T-cell (primary cell): ENCODE measurements at regions not wholly inside any gene's neighbourhood (a gene's known extent, or its start where the extent isn't known, plus 50 kb on each side); places are given as distances from the start of the nearest gene placed in this dataset.

Source experiments
- ATAC-seq, 4 experiments: fragments of 200-7000 bp in 3 of 4; fragments of 150-1000 bp in 1 of 4; cut with Tn5 transposase; replicated peaks in 1 of 4; 1 replicate in 3 of 4; 2 replicates in 1 of 4; pipeline ENCODE4 v1.10.0; 2021; ENCODE audit warnings: moderate library complexity in 3 of 4, mild to moderate bottlenecking in 2 of 4, moderate number of reproducible peaks in 1 of 4
- CTCF ChIA-PET, 2 donors: fragments of 300-600 bp; sonication (Branson Sonifier 250); formaldehyde crosslinking; loops; one replicate each; lab custom pipeline; 2022; ENCODE audit warnings: antibody characterized with exemption in 2 of 2; lab: Charles Lee
- POLR2A ChIA-PET, 2 donors: fragments of 300-600 bp; sonication (Branson Sonifier 250); formaldehyde crosslinking; loops; one replicate each; lab custom pipeline; 2022; ENCODE audit warnings: antibody characterized with exemption in 2 of 2; lab: Charles Lee
- DNase-seq, 35 experiments: peaks; one replicate each; pipeline versions ENCODE4 v3.0.0 to v3.0.0-alpha.2; 2013 to 2023
- H3K27ac ChIP-seq: one replicate; pipeline ENCODE4 v1.5.1; 2013; ENCODE audit warnings: low read length
- H3K27me3 ChIP-seq, 2 experiments: replicated peaks in 1 of 2; 1 replicate in 1 of 2; 2 replicates in 1 of 2; pipeline versions ENCODE4 v1.6.1 to v1.7.0; 2013; ENCODE audit warnings: low read length in 1 of 2, mixed read lengths in 1 of 2; ENCODE audit not compliant: control insufficient read depth in 2 of 2, insufficient read depth in 2 of 2; ENCODE audit errors: extremely low read depth in 1 of 2
- H3K36me3 ChIP-seq, 2 donors: 1 replicate in 1 of 2; 2 replicates in 1 of 2; pipeline versions ENCODE4 v1.6.1 to v1.7.0; 2013; ENCODE audit warnings: low read length in 1 of 2; ENCODE audit not compliant: control insufficient read depth in 2 of 2, insufficient read depth in 1 of 2; ENCODE audit errors: extremely low read depth in 1 of 2
- H3K4me1 ChIP-seq, 2 experiments: 1 replicate in 1 of 2; 2 replicates in 1 of 2; pipeline versions ENCODE4 v1.6.1 to v1.7.0; 2013; ENCODE audit warnings: low read length in 2 of 2, mixed read lengths in 1 of 2; ENCODE audit not compliant: insufficient read depth in 2 of 2, control insufficient read depth in 1 of 2; ENCODE audit errors: extremely low read depth in 1 of 2
- H3K4me3 ChIP-seq, 2 donors: 1 replicate in 1 of 2; 2 replicates in 1 of 2; pipeline versions ENCODE4 v1.5.1 to v1.7.0; 2013; ENCODE audit warnings: mild to moderate bottlenecking in 2 of 2, low read length in 1 of 2, moderate library complexity in 1 of 2; ENCODE audit not compliant: control insufficient read depth in 1 of 2; ENCODE audit errors: extremely low read depth in 1 of 2
- H3K9me3 ChIP-seq: 2 replicates; pipeline ENCODE4 v1.7.0; 2013
- H3K27ac Mint-ChIP-seq, 2 donors: one replicate each; pipeline ENCODE4 v1.8.0; 2020 to 2021; ENCODE audit warnings: mild to moderate bottlenecking in 2 of 2, mixed read lengths in 2 of 2
- H3K27me3 Mint-ChIP-seq, 2 donors: one replicate each; pipeline ENCODE4 v1.8.0; 2021 to 2022; ENCODE audit warnings: mixed read lengths in 2 of 2
- H3K36me3 Mint-ChIP-seq: one replicate; pipeline ENCODE4 v1.8.0; 2021; ENCODE audit warnings: mixed read lengths
- H3K4me1 Mint-ChIP-seq, 3 donors: one replicate each; pipeline ENCODE4 v1.8.0; 2020 to 2022; ENCODE audit warnings: mixed read lengths in 3 of 3, mild to moderate bottlenecking in 1 of 3
- H3K4me3 Mint-ChIP-seq, 3 donors: one replicate each; pipeline ENCODE4 v1.8.0; 2020 to 2022; ENCODE audit warnings: mild to moderate bottlenecking in 3 of 3, mixed read lengths in 3 of 3, moderate library complexity in 3 of 3
- H3K9me3 Mint-ChIP-seq, 3 donors: one replicate each; pipeline ENCODE4 v1.8.0; 2020 to 2022; ENCODE audit warnings: mixed read lengths in 3 of 3
- WGBS: methylation state at CpG from one replicate; pipeline ENCODE4 v1.1.5; 2013; ENCODE audit warnings: missing lambda C conversion rate; ENCODE audit not compliant: insufficient coverage; 5-methylcytosine and 5-hydroxymethylcytosine counted together

DNA sequence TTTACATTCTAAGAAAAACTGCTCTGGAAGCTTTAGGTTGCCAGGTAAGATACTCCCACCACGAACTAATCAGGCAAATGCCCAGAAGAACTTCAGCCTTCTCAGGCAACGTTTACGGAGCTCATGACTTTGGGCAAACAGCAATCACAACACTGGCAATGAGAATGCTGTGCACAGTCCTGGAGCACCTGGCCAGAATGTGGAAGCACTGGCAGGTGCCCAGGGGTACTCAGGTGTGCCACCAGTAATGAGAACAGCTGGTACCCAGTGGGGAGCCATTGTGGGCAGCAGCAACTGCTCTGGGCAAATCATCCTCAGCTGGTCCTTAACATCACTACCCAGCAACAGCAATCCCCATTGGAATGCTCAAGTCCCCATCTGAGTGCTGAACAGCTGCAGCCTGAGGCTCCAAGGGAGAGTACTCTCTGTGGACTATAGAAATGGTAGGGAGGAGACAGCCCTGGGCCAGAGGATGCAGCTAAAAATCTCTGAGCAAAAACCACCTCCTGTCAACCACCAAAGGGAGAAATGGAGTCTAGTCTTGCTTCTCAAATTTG, 210.0 kb downstream of the FOXO1 start:
- DNase-seq = no peak
- no peaks in the 10 kb centered on the region for H3K36me3 ChIP-seq
- ChIA-PET POLR2A (interaction anchor here in 1 of 2 donors (0.8 to 1.0 kb wide), 2 partner anchors 49 to 1816 kb away, joined by 3 to 9 read pairs; no protein-coding TSS in a partner anchor), CTCF (interaction anchor here in 1 of 2 donors (0.6 kb wide), 1 partner anchor 18 kb away, joined by 3 read pairs; no protein-coding TSS in a partner anchor)
- no peaks in the 10 kb centered on the region for H3K4me1 ChIP-seq
- no peaks in the 10 kb centered on the region for H3K27me3 ChIP-seq
- no peak for ATAC-seq
- no peaks in the 10 kb centered on the region for H3K36me3 Mint-ChIP-seq
- H3K9me3 ChIP-seq = no peaks in the 10 kb centered on the region
- H3K4me3 Mint-ChIP-seq = no peak overlapping the region
- H3K27me3 Mint-ChIP-seq = no peaks in the 10 kb centered on the region
- no peak overlapping the region for H3K4me3 ChIP-seq
- no peak overlapping the region for H3K27ac Mint-ChIP-seq
- H3K4me1 Mint-ChIP-seq = peaks cover 0 to 12% (median 9%) of the 10 kb centered on the region in 3 donors
- WGBS = 63% methylated on average over 3 of the region's 3 CpGs
- no peak overlapping the region for H3K27ac ChIP-seq
- H3K9me3 Mint-ChIP-seq = no peaks in the 10 kb centered on the region

DNA sequence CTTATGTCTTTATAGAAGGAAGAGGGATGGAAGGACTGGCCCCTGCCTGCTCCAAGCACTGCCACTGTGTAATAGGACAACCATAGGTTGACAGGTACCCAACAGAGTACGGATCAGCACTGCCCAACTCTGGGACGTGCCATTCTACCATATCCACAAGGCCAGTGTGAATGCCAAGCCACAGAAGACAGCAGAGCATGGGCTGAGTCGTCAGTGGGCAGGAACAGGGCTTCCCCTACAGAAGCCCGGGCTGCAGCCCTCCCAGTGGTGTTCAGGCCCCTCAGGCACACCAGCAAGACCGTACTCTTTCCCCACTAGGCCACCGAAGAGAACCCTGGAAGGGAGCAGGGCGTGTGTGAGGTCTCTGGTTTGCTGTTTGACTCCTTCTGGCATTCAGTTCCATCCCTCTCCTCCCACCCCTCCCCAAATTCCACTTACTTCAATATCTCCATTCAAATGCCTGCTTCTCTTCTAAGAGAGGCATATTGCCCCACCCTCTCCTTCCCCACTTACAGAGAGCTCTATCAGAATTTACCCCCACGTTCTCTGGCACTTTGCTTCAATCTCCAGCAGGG, 209.4 kb downstream of the FOXO1 start:
- CTCF ChIA-PET = no interaction called here

DNA sequence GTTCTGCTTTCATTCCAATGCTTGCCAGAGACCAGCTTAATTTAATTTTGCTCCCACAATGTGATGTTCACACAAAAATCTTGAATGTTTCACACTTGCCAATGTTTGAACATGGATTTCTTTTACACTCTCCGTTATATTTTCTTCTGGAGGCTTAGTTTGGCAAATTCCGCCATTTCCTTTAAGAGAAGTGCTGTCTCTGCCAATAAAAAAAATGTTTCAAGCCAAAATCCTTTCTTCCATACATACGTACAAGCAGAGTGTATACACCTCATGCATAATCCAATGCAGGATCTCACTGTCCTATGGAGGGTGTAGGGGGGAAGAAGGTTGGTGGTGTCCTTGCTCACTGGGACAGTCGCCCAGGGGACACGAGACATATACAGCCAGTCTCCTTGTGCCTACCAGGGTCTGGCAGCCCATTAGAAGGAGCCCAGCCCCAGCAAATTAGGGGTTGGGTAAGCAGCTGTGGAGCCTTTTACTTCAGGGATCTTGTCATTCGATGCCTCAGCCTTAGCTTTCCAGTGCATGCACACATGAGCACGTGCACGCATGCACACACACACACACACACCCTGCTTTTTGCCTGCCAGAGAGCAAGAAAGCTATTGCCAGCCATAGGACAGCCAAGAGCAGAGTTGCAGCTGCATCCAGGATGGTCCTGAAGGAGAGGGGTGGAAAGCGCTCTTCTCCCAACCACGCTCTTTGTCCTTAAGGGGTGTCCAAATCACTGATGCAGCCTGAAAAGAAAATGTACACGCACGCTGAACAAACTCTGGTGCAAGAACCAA, 208.3 kb downstream of the FOXO1 start:
- Histone ChIP-seq H3K4me3 (no peak overlapping the region), H3K27ac (no peak overlapping the region), H3K36me3 (no peaks in the 10 kb centered on the region), H3K9me3 (no peaks in the 10 kb centered on the region), H3K27me3 (no peaks in the 10 kb centered on the region), H3K4me1 (no peaks in the 10 kb centered on the region)
- H3K9me3 Mint-ChIP-seq = no peaks in the 10 kb centered on the region
- no peak for ATAC-seq
- POLR2A ChIA-PET = no interaction called here
- no peaks in the 10 kb centered on the region for H3K36me3 Mint-ChIP-seq
- no peak for DNase-seq
- no peak overlapping the region for H3K27ac Mint-ChIP-seq
- CTCF ChIA-PET = no interaction called here
- no peaks in the 10 kb centered on the region for H3K27me3 Mint-ChIP-seq
- WGBS = 91% methylated on average over 6 of the region's 12 CpGs
- H3K4me3 Mint-ChIP-seq = no peak overlapping the region
- H3K4me1 Mint-ChIP-seq = peaks cover 0 to 5% (median under 1%) of the 10 kb centered on the region in 3 donors

More for the DNA sequence above, 209.4 kb downstream of the FOXO1 start:
- no peak for DNase-seq
- H3K9me3 ChIP-seq = no peaks in the 10 kb centered on the region
- no peak overlapping the region for H3K4me3 ChIP-seq
- Mint-ChIP-seq H3K4me3 (no peak overlapping the region), H3K9me3 (no peaks in the 10 kb centered on the region), H3K36me3 (no peaks in the 10 kb centered on the region), H3K27me3 (no peaks in the 10 kb centered on the region), H3K27ac (no peak overlapping the region), H3K4me1 (peaks cover 0 to 12% (median 9%) of the 10 kb centered on the region in 3 donors)
- 74% methylated on average over 7 of the region's 8 CpGs for WGBS
- POLR2A ChIA-PET = interaction anchor here in 1 of 2 donors (0.8 kb wide), 1 partner anchor 1816 kb away, joined by 9 read pairs; no protein-coding TSS in a partner anchor
- ATAC-seq = no peak
- no peaks in the 10 kb centered on the region for H3K27me3 ChIP-seq
- no peaks in the 10 kb centered on the region for H3K4me1 ChIP-seq
- H3K36me3 ChIP-seq = no peaks in the 10 kb centered on the region
- no peak overlapping the region for H3K27ac ChIP-seq

DNA sequence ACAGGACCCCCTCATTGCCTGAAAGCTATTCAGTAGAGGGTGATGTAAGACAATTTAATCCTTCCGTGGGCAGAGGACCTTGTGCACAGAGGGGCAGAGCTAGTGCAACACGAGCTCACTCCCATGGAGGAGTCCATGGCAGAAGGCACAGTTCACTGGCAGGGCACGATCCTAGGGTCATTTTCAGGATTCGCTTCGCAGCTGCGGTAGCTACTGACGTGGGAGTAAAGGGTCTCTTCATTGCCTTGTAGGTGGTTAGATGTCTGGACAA, 207.8 kb downstream of the FOXO1 start:
- Mint-ChIP-seq H3K4me3 (no peak overlapping the region), H3K9me3 (no peaks in the 10 kb centered on the region), H3K27me3 (no peaks in the 10 kb centered on the region), H3K27ac (no peak overlapping the region), H3K4me1 (no peaks in the 10 kb centered on the region), H3K36me3 (no peaks in the 10 kb centered on the region)
- 77% methylated on average over 7 of the region's 7 CpGs for WGBS
- Histone ChIP-seq H3K4me3 (no peak overlapping the region), H3K36me3 (no peaks in the 10 kb centered on the region), H3K9me3 (no peaks in the 10 kb centered on the region), H3K27ac (no peak overlapping the region), H3K27me3 (no peaks in the 10 kb centered on the region), H3K4me1 (no peaks in the 10 kb centered on the region)
- DNase-seq = no peak
- ATAC-seq = no peak
- ChIA-PET CTCF (no interaction called here), POLR2A (no interaction called here)

DNA sequence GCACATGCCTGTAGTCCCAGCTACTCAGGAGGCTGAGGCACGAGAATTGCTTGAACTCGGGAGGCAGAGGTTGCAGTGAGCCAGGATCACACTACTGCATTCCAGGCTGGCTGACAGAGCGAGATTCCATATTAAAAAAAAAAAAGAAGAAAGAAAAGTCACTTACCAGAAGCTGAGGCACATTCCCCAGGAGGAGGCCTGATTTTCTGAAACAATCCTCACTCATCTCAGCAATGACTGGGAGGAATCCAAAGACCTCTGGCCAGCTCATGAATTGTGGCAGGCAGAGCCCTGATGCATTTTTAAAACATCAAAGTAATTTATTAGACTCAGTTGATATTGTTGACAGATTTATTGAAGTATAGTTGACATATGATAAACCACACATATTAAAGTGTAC, 206.3 kb downstream of the FOXO1 start:
- H3K9me3 ChIP-seq = no peaks in the 10 kb centered on the region
- Mint-ChIP-seq H3K36me3 (no peaks in the 10 kb centered on the region), H3K4me3 (no peak overlapping the region), H3K27me3 (no peaks in the 10 kb centered on the region), H3K27ac (no peak overlapping the region), H3K4me1 (no peaks in the 10 kb centered on the region), H3K9me3 (no peaks in the 10 kb centered on the region)
- WGBS = 85% methylated on average over 2 of the region's 3 CpGs
- ChIA-PET POLR2A (interaction anchor here in 1 of 2 donors (0.7 kb wide), 1 partner anchor 20 kb away, joined by 4 read pairs; no protein-coding TSS in a partner anchor), CTCF (no interaction called here)
- ATAC-seq (no peak), DNase-seq (no peak)
- H3K27ac ChIP-seq = no peak overlapping the region
- no peak overlapping the region for H3K4me3 ChIP-seq
- no peaks in the 10 kb centered on the region for H3K4me1 ChIP-seq
- H3K27me3 ChIP-seq = no peaks in the 10 kb centered on the region
- H3K36me3 ChIP-seq = no peaks in the 10 kb centered on the region

DNA sequence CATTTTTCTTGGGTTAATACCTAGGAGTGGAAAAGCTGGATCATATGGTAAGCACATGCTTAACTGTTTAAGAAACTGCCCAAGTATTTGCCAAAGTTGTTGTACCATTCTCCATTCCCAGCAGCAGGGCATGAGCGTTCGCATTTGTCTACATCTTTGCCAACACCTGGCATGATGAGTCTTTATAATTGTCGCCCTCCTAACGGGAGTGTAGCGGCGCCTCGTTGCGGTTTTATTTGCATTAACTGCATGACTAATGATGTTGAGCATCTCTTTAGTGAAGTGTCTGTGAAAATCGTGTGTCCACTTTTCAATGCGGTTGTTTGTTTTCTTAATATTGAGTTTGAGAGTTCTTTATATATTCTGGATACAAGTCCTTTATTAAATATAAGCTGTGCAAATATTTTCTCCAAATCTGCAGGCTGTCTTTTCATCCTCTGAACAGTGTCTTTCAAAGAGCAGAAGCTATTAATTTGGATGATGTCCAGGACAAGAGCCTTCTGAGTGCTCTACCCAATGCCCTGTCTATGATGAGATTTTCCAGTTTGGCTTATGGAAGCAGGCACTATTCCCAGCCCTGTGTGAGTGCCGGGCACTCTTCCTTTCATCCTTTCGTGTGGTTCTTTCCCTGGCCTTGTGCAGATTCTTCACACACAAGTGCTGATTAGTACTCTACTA, 202.0 kb downstream of the FOXO1 start:
- Mint-ChIP-seq H3K27ac (no peak overlapping the region), H3K36me3 (no peaks in the 10 kb centered on the region), H3K4me1 (no peaks in the 10 kb centered on the region), H3K4me3 (no peak overlapping the region), H3K27me3 (no peaks in the 10 kb centered on the region), H3K9me3 (no peaks in the 10 kb centered on the region)
- DNase-seq = no peak
- Histone ChIP-seq H3K27ac (no peak overlapping the region), H3K4me3 (no peak overlapping the region), H3K27me3 (no peaks in the 10 kb centered on the region), H3K9me3 (no peaks in the 10 kb centered on the region), H3K36me3 (no peaks in the 10 kb centered on the region), H3K4me1 (no peaks in the 10 kb centered on the region)
- WGBS = 86% methylated on average over 9 of the region's 12 CpGs
- POLR2A ChIA-PET = interaction anchor here (0.6 to 0.7 kb wide), 2 partner anchors 27 to 400 kb away, joined by 3 read pairs; no protein-coding TSS in a partner anchor
- CTCF ChIA-PET = no interaction called here
- ATAC-seq = no peak
